NCI-H446 (cell line): ENCODE measurements at regions not wholly inside any gene's neighbourhood (a gene's known extent, or its start where the extent isn't known, plus 50 kb on each side); places are given as distances from the start of the nearest gene placed in this dataset.

Source experiments
- DNase-seq, 2 experiments: peaks; one replicate each; lab custom pipeline; 2025; lab: John Stamatoyannopoulos, UW

- DNase-seq, result no peak
These were observed 94.4 kb downstream of the NCR2 start for GRCh38 chr6:41429506-41430504.

GRCh38 chr6:41430875-41431274 lies 95.5 kb downstream of the NCR2 start:
- no peak for DNase-seq

GRCh38 chr6:41432280-41432679 lies 96.9 kb downstream of the NCR2 start:
- DNase-seq, result no peak

GRCh38 chr6:41434803-41435481 lies 99.5 kb downstream of the NCR2 start:
- DNase-seq, result no peak

GRCh38 chr6:41437604-41438003 lies 102.2 kb downstream of the NCR2 start:
- DNase-seq, result no peak

GRCh38 chr6:41438746-41439145 lies 103.3 kb downstream of the NCR2 start:
- no peak for DNase-seq

- no peak for DNase-seq
These were observed 104.4 kb downstream of the NCR2 start for GRCh38 chr6:41439524-41440418.

- no peak for DNase-seq
These were observed 105.2 kb upstream of the FOXP4 start for GRCh38 chr6:41440958-41441357.

- no peak for DNase-seq
These were observed 104.4 kb upstream of the FOXP4 start for GRCh38 chr6:41441598-41442351.

- no peak for DNase-seq
These were observed 103.9 kb upstream of the FOXP4 start for GRCh38 chr6:41442352-41442672.

- no peak for DNase-seq
These were observed 103.2 kb upstream of the FOXP4 start for GRCh38 chr6:41442800-41443501.

- no peak for DNase-seq
These were observed 102.3 kb upstream of the FOXP4 start for GRCh38 chr6:41443616-41444525.

- DNase-seq, result peak in 1 of 2 experiments; percentile 40
These were observed 100.9 kb upstream of the FOXP4 start for GRCh38 chr6:41445261-41445660.

- no peak for DNase-seq
These were observed 100.0 kb upstream of the FOXP4 start for GRCh38 chr6:41446132-41446531.

- DNase-seq, result no peak
These were observed 99.2 kb upstream of the FOXP4 start for GRCh38 chr6:41446907-41447545.

- DNase-seq, result no peak
These were observed 97.9 kb upstream of the FOXP4 start for GRCh38 chr6:41448256-41448655.

GRCh38 chr6:41449399-41450245 lies 96.6 kb upstream of the FOXP4 start:
- DNase-seq, result no peak

- no peak for DNase-seq
These were observed 95.6 kb upstream of the FOXP4 start for GRCh38 chr6:41450581-41450980.
